ENCODE measurements at regions not wholly inside any gene's neighbourhood (a gene's known extent, or its start where the extent isn't known, plus 50 kb on each side); places are given as distances from the start of the nearest gene placed in this dataset.

- Histone ChIP-seq H3K27me3 (ENCODE audit: insufficient read depth, poor library complexity, severe bottlenecking) (no peaks in the 10 kb centered on the region), H3K4me3 (replicated peaks; ENCODE audit: insufficient read depth, low read length) (no peak overlapping the region), H3K27ac (replicated peaks) (no peak overlapping the region)
- DNase-seq (ENCODE audit: low read depth in 1 of 2, low spot score in 1 of 2), result no peak
- TF ChIP-seq, protein P1, sequence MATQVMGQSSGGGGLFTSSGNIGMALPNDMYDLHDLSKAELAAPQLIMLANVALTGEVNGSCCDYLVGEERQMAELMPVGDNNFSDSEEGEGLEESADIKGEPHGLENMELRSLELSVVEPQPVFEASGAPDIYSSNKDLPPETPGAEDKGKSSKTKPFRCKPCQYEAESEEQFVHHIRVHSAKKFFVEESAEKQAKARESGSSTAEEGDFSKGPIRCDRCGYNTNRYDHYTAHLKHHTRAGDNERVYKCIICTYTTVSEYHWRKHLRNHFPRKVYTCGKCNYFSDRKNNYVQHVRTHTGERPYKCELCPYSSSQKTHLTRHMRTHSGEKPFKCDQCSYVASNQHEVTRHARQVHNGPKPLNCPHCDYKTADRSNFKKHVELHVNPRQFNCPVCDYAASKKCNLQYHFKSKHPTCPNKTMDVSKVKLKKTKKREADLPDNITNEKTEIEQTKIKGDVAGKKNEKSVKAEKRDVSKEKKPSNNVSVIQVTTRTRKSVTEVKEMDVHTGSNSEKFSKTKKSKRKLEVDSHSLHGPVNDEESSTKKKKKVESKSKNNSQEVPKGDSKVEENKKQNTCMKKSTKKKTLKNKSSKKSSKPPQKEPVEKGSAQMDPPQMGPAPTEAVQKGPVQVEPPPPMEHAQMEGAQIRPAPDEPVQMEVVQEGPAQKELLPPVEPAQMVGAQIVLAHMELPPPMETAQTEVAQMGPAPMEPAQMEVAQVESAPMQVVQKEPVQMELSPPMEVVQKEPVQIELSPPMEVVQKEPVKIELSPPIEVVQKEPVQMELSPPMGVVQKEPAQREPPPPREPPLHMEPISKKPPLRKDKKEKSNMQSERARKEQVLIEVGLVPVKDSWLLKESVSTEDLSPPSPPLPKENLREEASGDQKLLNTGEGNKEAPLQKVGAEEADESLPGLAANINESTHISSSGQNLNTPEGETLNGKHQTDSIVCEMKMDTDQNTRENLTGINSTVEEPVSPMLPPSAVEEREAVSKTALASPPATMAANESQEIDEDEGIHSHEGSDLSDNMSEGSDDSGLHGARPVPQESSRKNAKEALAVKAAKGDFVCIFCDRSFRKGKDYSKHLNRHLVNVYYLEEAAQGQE (IDR thresholded peaks at IDR 0.05; ENCODE audit: insufficient replicate concordance, low read depth), result no peak
- no peak for TF ChIP-seq POLR2AphosphoS5 (IDR thresholded peaks at IDR 0.05; ENCODE audit: low read depth)
- TF ChIP-seq GABPA (IDR thresholded peaks at IDR 0.05; ENCODE audit: low read depth), result no peak
- TF ChIP-seq SPI1 (IDR thresholded peaks at IDR 0.05; ENCODE audit: borderline replicate concordance, low read depth), result no peak
- TF ChIP-seq, protein P2, sequence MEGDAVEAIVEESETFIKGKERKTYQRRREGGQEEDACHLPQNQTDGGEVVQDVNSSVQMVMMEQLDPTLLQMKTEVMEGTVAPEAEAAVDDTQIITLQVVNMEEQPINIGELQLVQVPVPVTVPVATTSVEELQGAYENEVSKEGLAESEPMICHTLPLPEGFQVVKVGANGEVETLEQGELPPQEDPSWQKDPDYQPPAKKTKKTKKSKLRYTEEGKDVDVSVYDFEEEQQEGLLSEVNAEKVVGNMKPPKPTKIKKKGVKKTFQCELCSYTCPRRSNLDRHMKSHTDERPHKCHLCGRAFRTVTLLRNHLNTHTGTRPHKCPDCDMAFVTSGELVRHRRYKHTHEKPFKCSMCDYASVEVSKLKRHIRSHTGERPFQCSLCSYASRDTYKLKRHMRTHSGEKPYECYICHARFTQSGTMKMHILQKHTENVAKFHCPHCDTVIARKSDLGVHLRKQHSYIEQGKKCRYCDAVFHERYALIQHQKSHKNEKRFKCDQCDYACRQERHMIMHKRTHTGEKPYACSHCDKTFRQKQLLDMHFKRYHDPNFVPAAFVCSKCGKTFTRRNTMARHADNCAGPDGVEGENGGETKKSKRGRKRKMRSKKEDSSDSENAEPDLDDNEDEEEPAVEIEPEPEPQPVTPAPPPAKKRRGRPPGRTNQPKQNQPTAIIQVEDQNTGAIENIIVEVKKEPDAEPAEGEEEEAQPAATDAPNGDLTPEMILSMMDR (IDR thresholded peaks at IDR 0.05; ENCODE audit: insufficient read depth, low read length), result no peak
Observed at GRCh38 chr14:50013934-50014333, 102.4 kb downstream of the VCPKMT start.

- no peak overlapping the region for H3K27ac ChIP-seq (replicated peaks)
- no peaks in the 10 kb centered on the region for H3K27me3 ChIP-seq (ENCODE audit: insufficient read depth, poor library complexity, severe bottlenecking)
- TF ChIP-seq, protein P1 (IDR thresholded peaks at IDR 0.05; ENCODE audit: insufficient replicate concordance, low read depth), result no peak
- TF ChIP-seq, protein P2 (IDR thresholded peaks at IDR 0.05; ENCODE audit: insufficient read depth, low read length), result no peak
- TF ChIP-seq POLR2AphosphoS5 (IDR thresholded peaks at IDR 0.05; ENCODE audit: low read depth) (no peak), SPI1 (IDR thresholded peaks at IDR 0.05; ENCODE audit: borderline replicate concordance, low read depth) (no peak), GABPA (IDR thresholded peaks at IDR 0.05; ENCODE audit: low read depth) (no peak)
- H3K4me3 ChIP-seq (replicated peaks; ENCODE audit: insufficient read depth, low read length), result no peak overlapping the region
- no peak for DNase-seq (ENCODE audit: low read depth in 1 of 2, low spot score in 1 of 2)
Observed at GRCh38 chr14:50014809-50015430, 101.5 kb downstream of the VCPKMT start.

DNA sequence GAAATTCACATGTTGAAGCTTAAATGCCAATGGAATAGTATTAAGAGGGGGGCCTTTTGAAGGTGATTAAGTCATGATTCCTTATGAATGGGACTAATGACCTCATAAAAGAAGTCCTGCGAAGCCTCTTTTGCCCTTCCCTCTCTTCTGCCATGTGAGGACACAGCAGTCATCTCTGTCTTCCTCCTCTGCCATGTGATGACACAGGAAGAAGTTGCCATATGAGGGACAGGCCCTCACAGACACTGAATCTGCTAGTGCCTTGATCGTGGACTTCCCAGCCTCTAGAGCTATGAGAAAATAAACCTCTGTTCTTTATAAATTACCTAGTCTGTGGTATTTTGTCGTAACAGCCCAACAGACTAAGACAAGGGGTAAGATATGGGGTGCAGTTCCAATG, 100.7 kb downstream of the VCPKMT start:
- no peak for TF ChIP-seq SPI1 (IDR thresholded peaks at IDR 0.05; ENCODE audit: borderline replicate concordance, low read depth)
- no peak for TF ChIP-seq POLR2AphosphoS5 (IDR thresholded peaks at IDR 0.05; ENCODE audit: low read depth)
- TF ChIP-seq, protein P2 (IDR thresholded peaks at IDR 0.05; ENCODE audit: insufficient read depth, low read length), result no peak
- TF ChIP-seq, protein P1 (IDR thresholded peaks at IDR 0.05; ENCODE audit: insufficient replicate concordance, low read depth), result no peak
- no peak for TF ChIP-seq GABPA (IDR thresholded peaks at IDR 0.05; ENCODE audit: low read depth)

More for the DNA sequence above, 100.7 kb downstream of the VCPKMT start:
- Histone ChIP-seq H3K27ac (replicated peaks) (no peak overlapping the region), H3K27me3 (ENCODE audit: insufficient read depth, poor library complexity, severe bottlenecking) (no peaks in the 10 kb centered on the region), H3K4me3 (replicated peaks; ENCODE audit: insufficient read depth, low read length) (no peak overlapping the region)
- no peak for DNase-seq (ENCODE audit: low read depth in 1 of 2, low spot score in 1 of 2)
